Small intestine (tissue), 7 donors: ENCODE measurements at regions not wholly inside any gene's neighbourhood (a gene's known extent, or its start where the extent isn't known, plus 50 kb on each side); places are given as distances from the start of the nearest gene placed in this dataset.
"Not testable (repeated sequence)": the region's sequence is repeated elsewhere in the genome, so short reads cannot be mapped to it uniquely, and the experiment has no call there.

Experiments used
- DNase-seq, 2 donors: peaks; one replicate each; pipeline versions ENCODE4 v3.0.0 to v3.0.0-alpha.2; 2013
- FAIRE-seq: peaks from 2 replicates; lab custom pipeline; 2012; peaks lifted over from hg19 to GRCh38; lab: Jason Lieb, UNC
- H3K27ac ChIP-seq, 3 donors: one replicate each; pipeline ENCODE4 v1.5.1; 2013; ENCODE audit warnings: low read length in 2 of 3, mild to moderate bottlenecking in 2 of 3, control low read depth in 1 of 3, inconsistent platforms in 1 of 3, low read depth in 1 of 3, moderate library complexity in 1 of 3
- H3K27me3 ChIP-seq, 3 donors: one replicate each; pipeline ENCODE4 v1.6.1; 2013; ENCODE audit warnings: low read length in 3 of 3, inconsistent platforms in 1 of 3; ENCODE audit not compliant: control insufficient read depth in 3 of 3, insufficient read depth in 3 of 3
- H3K36me3 ChIP-seq, 3 donors: one replicate each; pipeline ENCODE4 v1.6.1; 2013; ENCODE audit warnings: low read length in 3 of 3, inconsistent platforms in 1 of 3, low read depth in 1 of 3, mild to moderate bottlenecking in 1 of 3, moderate library complexity in 1 of 3; ENCODE audit not compliant: control insufficient read depth in 3 of 3, insufficient read depth in 2 of 3
- H3K4me1 ChIP-seq, 3 donors: one replicate each; pipeline ENCODE4 v1.6.1; 2013; ENCODE audit warnings: low read length in 2 of 3, inconsistent platforms in 1 of 3, low read depth in 1 of 3, mild to moderate bottlenecking in 1 of 3, moderate library complexity in 1 of 3; ENCODE audit not compliant: control insufficient read depth in 3 of 3, insufficient read depth in 2 of 3
- H3K4me3 ChIP-seq, 3 donors: one replicate each; pipeline ENCODE4 v1.5.1; 2013; ENCODE audit warnings: low read length in 3 of 3, control low read depth in 1 of 3, inconsistent platforms in 1 of 3, low read depth in 1 of 3, mild to moderate bottlenecking in 1 of 3, moderate library complexity in 1 of 3
- H3K9me3 ChIP-seq, 2 donors: one replicate each; pipeline ENCODE4 v1.6.1; 2013; ENCODE audit warnings: low read depth in 1 of 2, low read length in 1 of 2; ENCODE audit not compliant: control insufficient read depth in 2 of 2, insufficient read depth in 1 of 2
- WGBS, 3 donors: extraction: QIAGEN DNeasy Blood & Tissue Kit; methylation state at CpG; one replicate each; pipeline ENCODE4 v1.1.7; 2013; 5-methylcytosine and 5-hydroxymethylcytosine counted together
- donor health status: healthy with polysubstance abuse.
- donor health status: control.
- donor health status: control.
- donor health status: Bipolar disorder and iron deficiency.
- donor health status: healthy.

- FAIRE-seq, result no peak
- Histone ChIP-seq H3K4me3 (no peak overlapping the region), H3K4me1 (no peaks in the 10 kb centered on the region), H3K27ac (no peak overlapping the region), H3K36me3 (no peaks in the 10 kb centered on the region), H3K9me3 (no peaks in the 10 kb centered on the region), H3K27me3 (no peaks in the 10 kb centered on the region)
- 82 to 90% (median 83%) methylated on average over 4 of the region's 4 CpGs for WGBS, 3 donors
- DNase-seq, result no peak
Measured at GRCh38 chr2:19185086-19185485, 173.3 kb downstream of the OSR1 start.

DNA sequence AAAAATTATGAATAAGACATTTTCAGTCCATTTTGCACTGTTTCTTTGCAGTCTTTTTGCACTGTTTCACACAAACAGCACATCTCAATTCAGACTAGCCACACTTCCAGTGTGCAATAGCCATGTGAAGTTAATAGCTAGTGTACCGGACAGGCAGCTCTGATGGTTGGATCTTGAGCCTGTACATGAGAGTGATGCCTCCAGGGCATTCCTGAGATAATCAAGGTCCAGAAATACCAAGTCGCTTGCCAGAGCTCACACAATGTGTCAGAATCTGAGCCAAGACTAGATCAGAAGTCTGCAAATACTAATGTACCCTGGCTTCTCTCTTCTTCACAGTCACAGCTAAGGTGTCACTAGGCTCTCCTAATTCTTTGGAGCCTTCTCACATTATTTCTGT is 180.2 kb downstream of the OSR1 start:
- Histone ChIP-seq H3K36me3 (no peaks in the 10 kb centered on the region), H3K4me1 (no peaks in the 10 kb centered on the region), H3K4me3 (no peak overlapping the region), H3K27ac (no peak overlapping the region), H3K27me3 (no peaks in the 10 kb centered on the region), H3K9me3 (no peaks in the 10 kb centered on the region)
- FAIRE-seq (no peak), DNase-seq (no peak)
- 77 to 85% (median 83%) methylated on average over 2 of the region's 2 CpGs for WGBS, 3 donors

GRCh38 chr2:19176977-19177376 is 181.4 kb downstream of the OSR1 start:
- no peak for FAIRE-seq
- WGBS, 3 donors, result 74 to 85% (median 84%) methylated on average over 4 of the region's 4 CpGs
- no peak overlapping the region for H3K27ac ChIP-seq

DNA sequence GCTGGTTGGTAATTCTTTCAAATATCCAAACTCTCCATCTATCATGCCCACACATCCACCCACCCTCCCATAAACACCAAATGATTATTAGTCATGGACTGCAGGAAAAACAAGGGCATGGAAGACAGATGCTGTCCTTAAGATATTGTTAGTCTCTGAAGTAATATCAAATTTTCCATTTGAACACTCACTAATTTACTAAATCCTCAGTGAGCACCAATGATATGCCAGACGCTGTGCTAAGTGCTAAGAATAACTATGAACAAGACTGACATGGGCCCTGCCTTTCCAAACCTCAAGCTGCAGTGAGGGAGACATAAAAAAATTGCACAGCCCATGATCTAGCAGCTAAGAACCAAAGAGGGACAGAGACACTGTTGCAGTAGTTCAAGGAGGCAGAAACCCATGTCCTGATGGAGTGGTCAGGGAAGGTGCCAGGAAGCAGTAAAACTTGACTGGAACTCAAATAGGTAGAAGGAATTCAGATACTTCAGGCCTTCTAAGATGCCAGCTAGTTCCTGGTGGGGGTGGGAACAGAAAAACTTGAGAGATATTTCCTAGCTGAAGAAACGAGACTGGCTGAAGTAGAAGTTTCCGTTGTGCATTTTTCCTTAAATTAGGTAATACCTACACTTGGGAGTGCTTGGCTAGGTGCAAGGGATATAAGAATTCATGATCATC is 182.1 kb downstream of the OSR1 start:
- H3K9me3 ChIP-seq, result no peaks in the 10 kb centered on the region
- H3K4me3 ChIP-seq, result no peak overlapping the region
- WGBS, 3 donors, result 83% methylated on average over 3 of the region's 3 CpGs
- no peaks in the 10 kb centered on the region for H3K36me3 ChIP-seq
- no peak for DNase-seq
- no peaks in the 10 kb centered on the region for H3K27me3 ChIP-seq
- H3K4me1 ChIP-seq, result no peaks in the 10 kb centered on the region
- no peak for FAIRE-seq
- H3K27ac ChIP-seq, result no peak overlapping the region

More at GRCh38 chr2:19176977-19177376, 181.4 kb downstream of the OSR1 start:
- H3K4me1 ChIP-seq, result no peaks in the 10 kb centered on the region
- H3K9me3 ChIP-seq, result no peaks in the 10 kb centered on the region
- no peak overlapping the region for H3K4me3 ChIP-seq
- no peak for DNase-seq
- H3K36me3 ChIP-seq, result no peaks in the 10 kb centered on the region
- H3K27me3 ChIP-seq, result no peaks in the 10 kb centered on the region

DNA sequence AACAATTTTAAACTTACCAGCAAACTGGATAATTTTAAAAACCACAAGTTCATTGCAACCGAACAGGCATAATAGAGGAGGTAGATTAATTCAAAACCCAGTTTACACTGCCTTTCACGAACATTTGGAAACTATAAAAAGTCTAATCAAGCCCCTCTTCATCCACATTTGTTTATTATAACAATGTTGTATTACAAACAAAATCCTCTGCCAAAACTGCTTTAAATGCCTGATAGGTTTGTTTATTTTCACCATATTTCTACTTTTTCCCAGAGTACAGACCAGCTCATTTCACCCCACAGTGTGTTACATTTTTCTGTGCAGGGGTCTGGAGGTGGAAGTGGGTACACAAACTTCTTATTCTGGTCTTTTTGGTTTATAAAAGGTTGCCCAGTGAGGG is 184.2 kb downstream of the OSR1 start:
- Histone ChIP-seq H3K27me3 (no peaks in the 10 kb centered on the region), H3K9me3 (peaks cover 0 to 2% of the 10 kb centered on the region in 2 donors), H3K4me3 (no peak overlapping the region), H3K4me1 (no peaks in the 10 kb centered on the region), H3K27ac (no peak overlapping the region), H3K36me3 (no peaks in the 10 kb centered on the region)
- DNase-seq (no peak), FAIRE-seq (no peak)
- WGBS, 3 donors, result 68 to 86% (median 74%) methylated on average over 2 of the region's 2 CpGs

DNA sequence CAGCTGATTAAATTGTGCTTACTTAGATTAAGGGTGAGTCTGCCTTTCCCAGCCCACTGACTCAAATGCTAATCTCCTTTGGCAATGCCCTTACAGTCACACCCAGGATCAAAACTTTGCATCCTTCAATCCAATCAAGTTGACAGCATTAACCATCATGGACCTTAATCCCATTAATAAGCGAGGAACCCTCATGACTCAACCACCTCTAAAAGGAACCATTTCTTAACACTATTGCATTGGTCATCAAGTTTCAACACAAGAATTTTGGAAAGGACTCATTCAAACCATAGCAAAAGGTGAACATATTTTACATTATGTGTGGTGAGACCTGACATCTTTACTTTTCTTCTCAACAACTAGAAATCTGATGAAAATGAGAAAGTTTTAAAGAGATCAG is 187.0 kb downstream of the OSR1 start:
- Histone ChIP-seq H3K27me3 (no peaks in the 10 kb centered on the region), H3K36me3 (no peaks in the 10 kb centered on the region), H3K4me3 (no peak overlapping the region), H3K4me1 (no peaks in the 10 kb centered on the region), H3K27ac (no peak overlapping the region), H3K9me3 (peaks cover 0 to 2% of the 10 kb centered on the region in 2 donors)
- WGBS, 3 donors, result 63 to 88% (median 69%) methylated on average over 1 of the region's 1 CpG
- FAIRE-seq, result no peak
- no peak for DNase-seq

DNA sequence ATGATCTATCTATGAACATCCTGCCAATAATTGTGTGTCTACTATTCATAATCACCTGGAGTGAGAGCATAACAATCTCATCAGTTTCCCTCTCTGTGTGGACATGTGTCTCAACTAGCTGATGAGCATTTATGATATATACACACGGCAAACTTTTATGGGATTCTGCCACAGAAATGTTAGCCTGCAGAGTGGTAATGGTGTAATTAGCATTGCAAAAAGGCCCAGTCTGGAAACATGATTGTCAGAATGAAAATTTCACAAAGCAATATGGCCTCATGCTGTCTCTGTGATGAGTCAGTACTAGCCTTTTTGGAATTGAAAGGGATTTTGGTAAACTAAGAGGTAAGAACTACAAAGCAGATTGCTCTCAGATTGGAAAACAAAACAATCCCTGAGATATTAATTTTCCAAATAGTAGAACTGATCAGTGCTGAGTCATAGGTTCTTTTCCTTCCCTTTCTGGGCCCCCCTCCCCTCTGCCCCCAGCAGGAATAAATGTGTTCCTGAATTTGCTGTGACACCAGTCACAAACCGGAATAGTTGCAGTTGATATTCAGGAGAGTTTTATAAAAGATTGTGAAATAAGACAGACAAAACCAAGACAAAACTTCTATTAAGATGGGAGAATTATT is 189.2 kb downstream of the OSR1 start:
- no peak overlapping the region for H3K27ac ChIP-seq
- H3K36me3 ChIP-seq, result no peaks in the 10 kb centered on the region
- H3K4me1 ChIP-seq, result no peaks in the 10 kb centered on the region
- FAIRE-seq (no peak), DNase-seq (no peak)
- peaks cover 0 to 2% of the 10 kb centered on the region in 2 donors for H3K9me3 ChIP-seq
- WGBS, 3 donors, result 84 to 89% (median 88%) methylated on average over 2 of the region's 2 CpGs
- H3K27me3 ChIP-seq, result no peaks in the 10 kb centered on the region
- H3K4me3 ChIP-seq, result no peak overlapping the region

DNA sequence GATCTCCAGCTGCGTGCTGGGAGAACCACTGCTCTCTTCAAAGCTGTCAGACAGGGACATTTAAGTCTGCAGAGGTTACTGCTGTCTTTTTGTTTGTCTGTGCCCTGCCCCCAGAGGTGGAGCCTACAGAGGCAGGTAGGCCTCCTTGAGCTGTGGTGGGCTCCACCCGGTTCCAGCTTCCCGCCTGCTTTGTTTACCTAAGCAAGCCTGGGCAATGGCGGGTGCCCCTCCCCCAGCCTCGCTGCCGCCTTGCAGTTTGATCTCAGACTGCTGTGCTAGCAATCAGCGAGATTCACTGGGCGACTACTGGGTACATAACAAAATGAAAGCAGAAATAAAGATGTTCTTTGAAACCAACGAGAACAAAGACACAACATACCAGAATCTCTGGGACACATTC is 194.3 kb downstream of the OSR1 start:
- H3K4me1 ChIP-seq, H3K27me3 ChIP-seq, H3K9me3 ChIP-seq, FAIRE-seq, H3K27ac ChIP-seq, H3K36me3 ChIP-seq, DNase-seq, H3K4me3 ChIP-seq: not testable (repeated sequence)
- WGBS, 3 donors, result 27 to 37% (median 36%) methylated on average over 9 of the region's 9 CpGs
